GM12872 (cell line): ENCODE measurements at regions not wholly inside any gene's neighbourhood (a gene's known extent, or its start where the extent isn't known, plus 50 kb on each side); places are given as distances from the start of the nearest gene placed in this dataset.

Experiments
- TF ChIP-seq, protein P1 (sequence below): IDR thresholded peaks from 3 replicates; pipeline ENCODE4 v1.5.1; 2011; ENCODE audit warnings: low read depth, mild to moderate bottlenecking, low read length, moderate library complexity; ENCODE audit not compliant: insufficient read depth

DNA sequence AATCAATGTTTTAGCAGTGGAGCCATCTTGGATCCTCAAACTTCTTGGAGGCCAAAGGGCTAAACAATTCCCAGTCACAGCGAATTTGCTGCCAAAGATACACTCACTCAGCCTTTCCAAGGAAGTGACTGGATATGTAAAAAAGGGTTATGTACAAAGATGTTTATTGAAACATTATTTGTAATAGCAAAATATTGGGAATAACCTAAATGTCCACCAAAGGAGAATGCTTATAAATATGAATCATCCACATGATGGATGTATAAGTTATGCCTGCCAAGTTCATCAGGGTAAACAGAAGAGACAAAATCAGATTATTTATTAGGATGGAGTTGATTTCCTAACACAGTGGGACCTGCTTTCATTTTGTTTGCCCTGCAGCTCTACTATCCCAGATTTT lies 145.2 kb upstream of the ABCA1 start:
- TF ChIP-seq, protein P1, sequence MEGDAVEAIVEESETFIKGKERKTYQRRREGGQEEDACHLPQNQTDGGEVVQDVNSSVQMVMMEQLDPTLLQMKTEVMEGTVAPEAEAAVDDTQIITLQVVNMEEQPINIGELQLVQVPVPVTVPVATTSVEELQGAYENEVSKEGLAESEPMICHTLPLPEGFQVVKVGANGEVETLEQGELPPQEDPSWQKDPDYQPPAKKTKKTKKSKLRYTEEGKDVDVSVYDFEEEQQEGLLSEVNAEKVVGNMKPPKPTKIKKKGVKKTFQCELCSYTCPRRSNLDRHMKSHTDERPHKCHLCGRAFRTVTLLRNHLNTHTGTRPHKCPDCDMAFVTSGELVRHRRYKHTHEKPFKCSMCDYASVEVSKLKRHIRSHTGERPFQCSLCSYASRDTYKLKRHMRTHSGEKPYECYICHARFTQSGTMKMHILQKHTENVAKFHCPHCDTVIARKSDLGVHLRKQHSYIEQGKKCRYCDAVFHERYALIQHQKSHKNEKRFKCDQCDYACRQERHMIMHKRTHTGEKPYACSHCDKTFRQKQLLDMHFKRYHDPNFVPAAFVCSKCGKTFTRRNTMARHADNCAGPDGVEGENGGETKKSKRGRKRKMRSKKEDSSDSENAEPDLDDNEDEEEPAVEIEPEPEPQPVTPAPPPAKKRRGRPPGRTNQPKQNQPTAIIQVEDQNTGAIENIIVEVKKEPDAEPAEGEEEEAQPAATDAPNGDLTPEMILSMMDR: no peak

DNA sequence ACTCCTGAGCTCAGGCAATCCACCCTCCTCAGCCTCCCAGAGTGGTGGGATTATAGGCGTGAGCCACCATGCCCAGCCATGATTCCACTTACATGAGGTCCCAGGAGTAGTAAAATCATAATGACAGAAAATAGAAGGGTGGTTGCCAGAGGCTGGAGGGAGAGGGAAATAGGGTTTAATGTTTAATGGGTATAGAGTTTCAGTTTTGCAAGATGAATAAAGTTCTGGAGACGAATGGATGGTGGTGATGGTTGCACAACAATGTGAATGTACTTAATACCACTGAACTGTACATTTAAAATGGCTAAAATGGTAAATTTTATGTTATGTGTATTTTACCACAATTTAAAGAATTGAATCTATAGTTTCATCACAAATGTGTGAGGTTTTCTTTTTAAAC lies 146.5 kb upstream of the ABCA1 start:
- TF ChIP-seq, protein P1: no peak

DNA sequence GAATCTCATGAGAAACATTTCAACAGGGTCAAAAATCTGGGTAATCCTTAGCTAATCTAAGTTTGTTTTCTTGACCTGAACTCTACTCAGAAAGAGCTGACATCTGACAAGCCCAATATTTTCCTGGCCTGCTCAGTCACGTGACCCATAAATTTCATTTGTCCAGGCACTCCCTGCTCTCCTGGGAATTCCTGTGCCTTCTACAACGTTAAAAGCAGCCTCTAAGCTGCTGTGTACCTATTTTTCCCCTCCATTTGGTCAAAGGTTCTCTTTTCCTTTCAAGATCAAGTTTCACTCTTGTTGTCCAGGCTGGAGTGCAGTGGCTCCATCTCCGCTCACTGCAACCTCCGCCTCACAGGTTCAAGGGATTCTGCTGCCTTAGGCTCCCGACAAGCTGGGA lies 148.8 kb upstream of the ABCA1 start:
- TF ChIP-seq, protein P1: no peak

DNA sequence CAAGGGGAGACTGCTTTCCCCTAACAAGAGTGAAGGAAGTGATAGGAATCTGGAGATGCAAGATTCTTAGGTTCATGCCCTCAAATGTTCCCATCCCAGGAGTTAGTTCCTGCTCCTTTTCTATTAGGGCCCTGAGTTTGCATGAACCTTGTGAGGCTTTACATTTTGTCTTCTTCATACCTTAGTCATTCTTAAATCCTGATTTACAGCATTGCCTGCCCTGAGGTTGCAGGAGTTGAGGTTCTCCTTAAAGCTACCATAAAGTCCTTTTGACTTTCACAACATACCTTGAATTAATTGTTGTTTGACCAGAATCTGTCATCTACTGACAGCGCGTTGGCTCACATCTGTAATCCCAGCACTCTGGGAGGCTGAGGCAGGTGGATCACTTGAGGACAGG lies 151.5 kb upstream of the ABCA1 start:
- TF ChIP-seq, protein P1: no peak

DNA sequence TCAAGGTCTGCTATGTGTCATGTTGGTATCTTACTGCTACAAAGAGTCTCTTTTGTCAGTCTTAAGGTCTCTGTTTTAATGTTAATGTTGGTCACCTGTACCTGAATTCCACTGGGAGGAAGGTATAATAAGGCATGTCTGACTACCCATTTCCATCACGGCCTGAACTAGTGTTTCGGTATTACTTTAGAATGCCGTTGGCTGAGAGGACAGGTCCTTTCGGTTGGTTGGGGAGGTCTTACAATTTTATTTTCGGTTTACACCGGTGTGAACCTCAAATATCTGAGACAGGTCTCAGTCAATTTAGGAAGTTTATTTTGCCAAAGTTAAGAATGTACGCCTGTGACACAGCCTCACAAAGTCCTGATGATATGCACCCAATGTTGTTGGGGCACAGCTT lies 154.9 kb upstream of the ABCA1 start:
- TF ChIP-seq, protein P1: no peak

DNA sequence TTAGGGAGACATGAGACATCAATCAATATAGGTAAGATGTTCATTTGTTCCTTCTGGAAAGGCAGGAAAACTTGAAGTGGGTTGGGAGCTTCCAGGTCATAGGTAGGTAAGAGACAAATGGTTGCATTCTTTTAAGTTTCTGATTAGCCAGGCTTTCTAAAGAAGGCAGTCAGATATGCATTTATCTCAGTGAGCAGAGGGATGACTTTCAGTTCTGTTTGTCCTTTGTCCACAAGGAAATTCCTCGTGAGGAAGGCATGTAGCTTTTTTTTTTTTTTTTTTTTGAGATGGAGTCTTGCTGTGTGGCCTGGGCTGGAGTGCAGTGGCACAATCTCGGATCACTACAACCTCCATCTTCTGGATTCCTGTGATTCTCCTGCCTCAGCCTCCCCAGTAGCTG lies 155.3 kb upstream of the ABCA1 start:
- TF ChIP-seq, protein P1: no peak

DNA sequence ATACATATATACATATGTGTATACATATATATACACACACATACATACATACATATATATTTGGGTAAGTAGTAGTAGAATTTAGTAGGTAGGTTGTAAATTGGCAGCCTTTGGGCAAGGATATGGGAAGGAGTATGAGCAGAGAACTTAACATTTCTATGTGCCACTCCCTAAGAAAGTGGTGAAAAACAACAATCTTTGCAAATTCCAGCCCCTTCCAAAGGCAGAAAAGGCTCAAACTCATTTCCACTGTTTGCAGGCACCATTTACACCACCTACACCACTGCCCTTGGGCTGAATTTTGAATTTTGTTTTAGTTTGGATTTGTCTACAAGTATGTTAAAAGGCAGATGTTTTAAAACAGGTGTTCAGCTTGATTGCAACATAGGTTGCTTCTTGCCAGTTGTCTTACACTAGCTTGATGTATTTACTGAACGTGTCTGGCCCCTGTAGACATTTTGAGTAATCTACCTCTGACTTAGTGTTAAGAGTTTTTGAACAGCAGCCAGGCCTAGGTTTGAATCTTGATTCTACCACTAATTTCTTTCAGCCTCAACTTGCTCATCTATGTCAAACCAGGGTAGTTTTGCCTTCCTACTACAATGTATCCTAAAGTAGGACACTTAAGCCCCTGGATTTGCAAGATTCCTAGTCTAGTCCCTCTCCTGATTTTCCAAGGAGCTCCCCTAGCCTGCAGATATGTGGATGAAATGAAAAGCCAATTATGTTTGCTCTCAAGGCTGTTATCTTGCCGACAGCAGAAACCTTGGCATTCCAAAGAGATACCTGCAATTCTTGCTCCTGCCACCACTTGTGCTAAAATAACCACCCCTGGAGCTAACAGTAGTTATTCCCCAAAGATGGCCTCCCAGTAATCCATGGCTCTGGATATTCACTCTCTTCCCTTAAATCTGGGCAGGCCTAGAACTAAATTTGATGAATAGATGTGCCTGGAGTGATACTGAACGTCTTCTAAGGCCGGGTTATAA lies 156.2 kb upstream of the SLC44A1 start:
- TF ChIP-seq, protein P1: no peak
